ENCODE measurements at regions not wholly inside any gene's neighbourhood (a gene's known extent, or its start where the extent isn't known, plus 50 kb on each side); places are given as distances from the start of the nearest gene placed in this dataset.

DNA sequence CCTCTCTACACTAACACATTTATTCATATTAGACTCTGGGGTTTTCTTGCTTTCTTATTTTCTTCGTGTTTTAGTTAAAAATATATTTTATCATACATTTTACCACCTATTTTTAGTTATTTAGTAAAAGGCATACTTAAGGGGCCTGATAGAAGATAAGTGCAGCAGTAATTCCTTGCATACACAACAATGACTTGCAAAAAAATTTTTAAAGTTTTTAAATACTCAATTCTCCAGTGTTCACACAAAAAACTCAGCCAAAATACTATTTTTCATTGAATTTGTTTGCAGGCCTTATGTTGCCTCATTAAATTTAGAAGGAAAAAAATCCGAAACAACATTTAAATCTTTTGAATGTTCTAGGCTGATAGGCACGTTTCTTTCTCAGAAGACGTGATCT, 2431.7 kb downstream of the PCDH9 start (continued):
- TF ChIP-seq, protein P1, sequence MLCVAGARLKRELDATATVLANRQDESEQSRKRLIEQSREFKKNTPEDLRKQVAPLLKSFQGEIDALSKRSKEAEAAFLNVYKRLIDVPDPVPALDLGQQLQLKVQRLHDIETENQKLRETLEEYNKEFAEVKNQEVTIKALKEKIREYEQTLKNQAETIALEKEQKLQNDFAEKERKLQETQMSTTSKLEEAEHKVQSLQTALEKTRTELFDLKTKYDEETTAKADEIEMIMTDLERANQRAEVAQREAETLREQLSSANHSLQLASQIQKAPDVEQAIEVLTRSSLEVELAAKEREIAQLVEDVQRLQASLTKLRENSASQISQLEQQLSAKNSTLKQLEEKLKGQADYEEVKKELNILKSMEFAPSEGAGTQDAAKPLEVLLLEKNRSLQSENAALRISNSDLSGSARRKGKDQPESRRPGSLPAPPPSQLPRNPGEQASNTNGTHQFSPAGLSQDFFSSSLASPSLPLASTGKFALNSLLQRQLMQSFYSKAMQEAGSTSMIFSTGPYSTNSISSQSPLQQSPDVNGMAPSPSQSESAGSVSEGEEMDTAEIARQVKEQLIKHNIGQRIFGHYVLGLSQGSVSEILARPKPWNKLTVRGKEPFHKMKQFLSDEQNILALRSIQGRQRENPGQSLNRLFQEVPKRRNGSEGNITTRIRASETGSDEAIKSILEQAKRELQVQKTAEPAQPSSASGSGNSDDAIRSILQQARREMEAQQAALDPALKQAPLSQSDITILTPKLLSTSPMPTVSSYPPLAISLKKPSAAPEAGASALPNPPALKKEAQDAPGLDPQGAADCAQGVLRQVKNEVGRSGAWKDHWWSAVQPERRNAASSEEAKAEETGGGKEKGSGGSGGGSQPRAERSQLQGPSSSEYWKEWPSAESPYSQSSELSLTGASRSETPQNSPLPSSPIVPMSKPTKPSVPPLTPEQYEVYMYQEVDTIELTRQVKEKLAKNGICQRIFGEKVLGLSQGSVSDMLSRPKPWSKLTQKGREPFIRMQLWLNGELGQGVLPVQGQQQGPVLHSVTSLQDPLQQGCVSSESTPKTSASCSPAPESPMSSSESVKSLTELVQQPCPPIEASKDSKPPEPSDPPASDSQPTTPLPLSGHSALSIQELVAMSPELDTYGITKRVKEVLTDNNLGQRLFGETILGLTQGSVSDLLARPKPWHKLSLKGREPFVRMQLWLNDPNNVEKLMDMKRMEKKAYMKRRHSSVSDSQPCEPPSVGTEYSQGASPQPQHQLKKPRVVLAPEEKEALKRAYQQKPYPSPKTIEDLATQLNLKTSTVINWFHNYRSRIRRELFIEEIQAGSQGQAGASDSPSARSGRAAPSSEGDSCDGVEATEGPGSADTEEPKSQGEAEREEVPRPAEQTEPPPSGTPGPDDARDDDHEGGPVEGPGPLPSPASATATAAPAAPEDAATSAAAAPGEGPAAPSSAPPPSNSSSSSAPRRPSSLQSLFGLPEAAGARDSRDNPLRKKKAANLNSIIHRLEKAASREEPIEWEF (IDR thresholded peaks at IDR 0.05; ENCODE audit: insufficient replicate concordance, low read depth, low read length), result no peak

DNA sequence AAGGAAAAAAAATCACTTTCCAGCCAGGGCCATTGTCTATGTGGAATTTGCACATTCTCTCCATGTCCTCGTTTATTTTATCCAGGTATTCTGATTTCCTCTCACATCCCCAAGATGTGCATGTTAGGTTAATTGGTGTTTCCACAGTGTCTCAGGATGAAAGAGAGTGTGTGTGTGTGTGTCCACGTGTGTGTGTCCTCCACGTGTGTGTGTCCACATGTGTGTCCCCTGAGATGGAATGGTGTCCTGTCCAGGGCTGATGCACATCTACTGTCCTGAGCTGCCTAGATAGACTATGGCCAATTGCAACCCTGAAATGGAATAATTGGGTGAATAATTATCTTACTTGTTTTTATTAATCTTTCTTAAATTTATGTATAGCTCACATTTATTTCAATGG, 2436.5 kb downstream of the PCDH9 start:
- ChIA-PET RAD21 (ENCODE audit: unreplicated experiment) (no interaction called here), SMC1A (ENCODE audit: uncharacterized antibody, unreplicated experiment) (no interaction called here), POLR2A (no interaction called here), CTCF (interaction anchor here (0.6 kb wide), 1 partner anchor 83 kb away, joined by 4 read pairs; no protein-coding TSS in a partner anchor)
- no TSS peak for BruUV-seq (replicated peaks)
- Histone ChIP-seq H3K27me3 (replicated peaks in 1 of 2; ENCODE audit: control insufficient read depth in 2 of 2, insufficient read depth in 2 of 2, low read length in 1 of 2) (no peaks in the 10 kb centered on the region), H3K79me2 (ENCODE audit: control insufficient read depth, insufficient read depth, low read length) (no peaks in the 10 kb centered on the region), H3K4me3 (no peak overlapping the region), H2AFZ (ENCODE audit: control insufficient read depth, low read depth, low read length) (no peak overlapping the region), H4K20me1 (ENCODE audit: control insufficient read depth, insufficient read depth) (no peaks in the 10 kb centered on the region), H3K36me3 (ENCODE audit: control insufficient read depth in 2 of 2, insufficient read depth in 2 of 2, low read length in 1 of 2) (no peaks in the 10 kb centered on the region), H3K4me1 (ENCODE audit: control insufficient read depth, insufficient read depth, low read length) (no peaks in the 10 kb centered on the region), H3K4me2 (ENCODE audit: control insufficient read depth, insufficient read depth) (no peak overlapping the region), H3K27ac (ENCODE audit: control insufficient read depth, insufficient read depth) (no peak overlapping the region), H3K9me3 (replicated peaks; ENCODE audit: control insufficient read depth, insufficient read depth, low read length) (no peaks in the 10 kb centered on the region), H3K9ac (ENCODE audit: control insufficient read depth, insufficient read depth, low read length) (no peak overlapping the region)
- in situ Hi-C loops (cut with MboI) (no loop called here), intact Hi-C loops (cut with micrococcal nuclease; ENCODE audit: unreplicated experiment) (no loop called here)
- WGBS (ENCODE audit: insufficient coverage, insufficient replicate concordance, low lambda C conversion rate, missing lambda C conversion rate), result 4% methylated on average over 3 of the region's 3 CpGs
- ATAC-seq, result no peak
- DNase-seq (ENCODE audit: low read depth, low spot score), result no peak
- FAIRE-seq, result no peak
- TF ChIP-seq, protein P2, sequence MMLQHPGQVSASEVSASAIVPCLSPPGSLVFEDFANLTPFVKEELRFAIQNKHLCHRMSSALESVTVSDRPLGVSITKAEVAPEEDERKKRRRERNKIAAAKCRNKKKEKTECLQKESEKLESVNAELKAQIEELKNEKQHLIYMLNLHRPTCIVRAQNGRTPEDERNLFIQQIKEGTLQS (IDR thresholded peaks at IDR 0.05; ENCODE audit: borderline replicate concordance, extremely low read depth, low read depth, low read length), result no peak
- no peak for TF ChIP-seq ASH2L (IDR thresholded peaks at IDR 0.05; ENCODE audit: borderline replicate concordance, low read depth)
- TF ChIP-seq, protein P3, sequence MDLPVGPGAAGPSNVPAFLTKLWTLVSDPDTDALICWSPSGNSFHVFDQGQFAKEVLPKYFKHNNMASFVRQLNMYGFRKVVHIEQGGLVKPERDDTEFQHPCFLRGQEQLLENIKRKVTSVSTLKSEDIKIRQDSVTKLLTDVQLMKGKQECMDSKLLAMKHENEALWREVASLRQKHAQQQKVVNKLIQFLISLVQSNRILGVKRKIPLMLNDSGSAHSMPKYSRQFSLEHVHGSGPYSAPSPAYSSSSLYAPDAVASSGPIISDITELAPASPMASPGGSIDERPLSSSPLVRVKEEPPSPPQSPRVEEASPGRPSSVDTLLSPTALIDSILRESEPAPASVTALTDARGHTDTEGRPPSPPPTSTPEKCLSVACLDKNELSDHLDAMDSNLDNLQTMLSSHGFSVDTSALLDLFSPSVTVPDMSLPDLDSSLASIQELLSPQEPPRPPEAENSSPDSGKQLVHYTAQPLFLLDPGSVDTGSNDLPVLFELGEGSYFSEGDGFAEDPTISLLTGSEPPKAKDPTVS (IDR thresholded peaks at IDR 0.05; ENCODE audit: low read depth, low read length), result no peak
- TF ChIP-seq, protein P4, sequence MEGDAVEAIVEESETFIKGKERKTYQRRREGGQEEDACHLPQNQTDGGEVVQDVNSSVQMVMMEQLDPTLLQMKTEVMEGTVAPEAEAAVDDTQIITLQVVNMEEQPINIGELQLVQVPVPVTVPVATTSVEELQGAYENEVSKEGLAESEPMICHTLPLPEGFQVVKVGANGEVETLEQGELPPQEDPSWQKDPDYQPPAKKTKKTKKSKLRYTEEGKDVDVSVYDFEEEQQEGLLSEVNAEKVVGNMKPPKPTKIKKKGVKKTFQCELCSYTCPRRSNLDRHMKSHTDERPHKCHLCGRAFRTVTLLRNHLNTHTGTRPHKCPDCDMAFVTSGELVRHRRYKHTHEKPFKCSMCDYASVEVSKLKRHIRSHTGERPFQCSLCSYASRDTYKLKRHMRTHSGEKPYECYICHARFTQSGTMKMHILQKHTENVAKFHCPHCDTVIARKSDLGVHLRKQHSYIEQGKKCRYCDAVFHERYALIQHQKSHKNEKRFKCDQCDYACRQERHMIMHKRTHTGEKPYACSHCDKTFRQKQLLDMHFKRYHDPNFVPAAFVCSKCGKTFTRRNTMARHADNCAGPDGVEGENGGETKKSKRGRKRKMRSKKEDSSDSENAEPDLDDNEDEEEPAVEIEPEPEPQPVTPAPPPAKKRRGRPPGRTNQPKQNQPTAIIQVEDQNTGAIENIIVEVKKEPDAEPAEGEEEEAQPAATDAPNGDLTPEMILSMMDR (IDR thresholded peaks at IDR 0.05 in 2 of 3, conservative IDR thresholded peaks at IDR 0.05 in 1 of 3; ENCODE audit: control insufficient read depth in 2 of 3, extremely low read depth in 1 of 3, insufficient read depth in 1 of 3, low read depth in 3 of 3, low read length in 3 of 3), result no peak
